ENCODE measurements at regions not wholly inside any gene's neighbourhood (a gene's known extent, or its start where the extent isn't known, plus 50 kb on each side); places are given as distances from the start of the nearest gene placed in this dataset.

- TF ChIP-seq CTCF (conservative IDR thresholded peaks at IDR 0.05 in 1 of 2, IDR thresholded peaks at IDR 0.05 in 1 of 2; ENCODE audit: low read depth in 1 of 2, low read length in 2 of 2) (no peak), EZH2 (IDR thresholded peaks at IDR 0.05; ENCODE audit: low read length, missing control alignments) (no peak)
Observed at GRCh38 chr4:17368408-17368807, 143.5 kb downstream of the QDPR start.
